Activated T-helper 2 cell treated with anti-CD3 and anti-CD28 coated beads, Interferon-gamma antibody, Interleukin-2, Interleukin-4, amounts not matched to agents 10 μg/mL and 5 μg/mL and 100 μg/mL, durations not matched to agents 14 hours and 24 hours and 36 hours (primary cell): ENCODE measurements at regions not wholly inside any gene's neighbourhood (a gene's known extent, or its start where the extent isn't known, plus 50 kb on each side); places are given as distances from the start of the nearest gene placed in this dataset.

ENCODE experiments used
- DNase-seq: peaks from one replicate; pipeline ENCODE4 v3.0.0; 2021; ENCODE audit warnings: low spot score
- H3K27ac Mint-ChIP-seq: one replicate; pipeline ENCODE4 v1.8.0; 2021; ENCODE audit warnings: mixed read lengths
- H3K27me3 Mint-ChIP-seq: one replicate; pipeline ENCODE4 v1.8.0; 2021; ENCODE audit warnings: low read depth, mixed read lengths
- H3K36me3 Mint-ChIP-seq: one replicate; pipeline ENCODE4 v1.8.0; 2021; ENCODE audit warnings: low read depth, mixed read lengths
- H3K4me1 Mint-ChIP-seq: one replicate; pipeline ENCODE4 v1.8.0; 2021; ENCODE audit warnings: low read depth, mixed read lengths
- H3K4me3 Mint-ChIP-seq: one replicate; pipeline ENCODE4 v1.8.0; 2021; ENCODE audit warnings: low read depth, mild to moderate bottlenecking, moderate library complexity, mixed read lengths
- H3K9me3 Mint-ChIP-seq: one replicate; pipeline ENCODE4 v1.8.0; 2021; ENCODE audit warnings: mixed read lengths
- intact Hi-C: fragments of 100-400 bp; cut with micrococcal nuclease; formaldehyde crosslinking; loops from one replicate; pipeline ENCODE4 v1.15.1; 2023

- intact Hi-C loops: no loop called here
- H3K4me3 Mint-ChIP-seq: no peak overlapping the region
- no peak for DNase-seq
- no peak overlapping the region for H3K27ac Mint-ChIP-seq
- H3K36me3 Mint-ChIP-seq: no peaks in the 10 kb centered on the region
- H3K4me1 Mint-ChIP-seq: no peaks in the 10 kb centered on the region
- H3K27me3 Mint-ChIP-seq: no peaks in the 10 kb centered on the region
- no peaks in the 10 kb centered on the region for H3K9me3 Mint-ChIP-seq
These were observed 160.1 kb upstream of the STAC start for GRCh38 chr3:36220173-36220572.

- Mint-ChIP-seq H3K36me3 (no peaks in the 10 kb centered on the region), H3K4me1 (no peaks in the 10 kb centered on the region), H3K27ac (no peak overlapping the region), H3K4me3 (no peak overlapping the region), H3K9me3 (no peaks in the 10 kb centered on the region), H3K27me3 (no peaks in the 10 kb centered on the region)
- no peak for DNase-seq
- intact Hi-C loops: no loop called here
These were observed 158.3 kb upstream of the STAC start for GRCh38 chr3:36221975-36222374.

GRCh38 chr3:36227980-36228379 is 152.3 kb upstream of the STAC start:
- no peaks in the 10 kb centered on the region for H3K27me3 Mint-ChIP-seq
- H3K36me3 Mint-ChIP-seq: no peaks in the 10 kb centered on the region
- H3K9me3 Mint-ChIP-seq: no peaks in the 10 kb centered on the region
- intact Hi-C loops: no loop called here
- H3K4me3 Mint-ChIP-seq: no peak overlapping the region
- no peak for DNase-seq
- H3K27ac Mint-ChIP-seq: no peak overlapping the region
- no peaks in the 10 kb centered on the region for H3K4me1 Mint-ChIP-seq

GRCh38 chr3:36229496-36229895 is 150.8 kb upstream of the STAC start:
- Mint-ChIP-seq H3K9me3 (peaks cover under 1% of the 10 kb centered on the region), H3K27ac (no peak overlapping the region), H3K4me1 (no peaks in the 10 kb centered on the region), H3K36me3 (no peaks in the 10 kb centered on the region), H3K4me3 (no peak overlapping the region), H3K27me3 (no peaks in the 10 kb centered on the region)
- no peak for DNase-seq
- intact Hi-C loops: no loop called here

- intact Hi-C loops: no loop called here
- H3K4me3 Mint-ChIP-seq: no peak overlapping the region
- no peaks in the 10 kb centered on the region for H3K36me3 Mint-ChIP-seq
- no peak overlapping the region for H3K27ac Mint-ChIP-seq
- H3K4me1 Mint-ChIP-seq: no peaks in the 10 kb centered on the region
- no peaks in the 10 kb centered on the region for H3K27me3 Mint-ChIP-seq
- no peak for DNase-seq
- peaks cover 14% of the 10 kb centered on the region for H3K9me3 Mint-ChIP-seq
These were observed 147.4 kb upstream of the STAC start for GRCh38 chr3:36232797-36233489.

- intact Hi-C loops: no loop called here
- no peaks in the 10 kb centered on the region for H3K4me1 Mint-ChIP-seq
- H3K4me3 Mint-ChIP-seq: no peak overlapping the region
- H3K27me3 Mint-ChIP-seq: no peaks in the 10 kb centered on the region
- DNase-seq: no peak
- H3K27ac Mint-ChIP-seq: no peak overlapping the region
- H3K36me3 Mint-ChIP-seq: no peaks in the 10 kb centered on the region
- H3K9me3 Mint-ChIP-seq: no peaks in the 10 kb centered on the region
These were observed 135.6 kb upstream of the STAC start for GRCh38 chr3:36244728-36245127.

DNA sequence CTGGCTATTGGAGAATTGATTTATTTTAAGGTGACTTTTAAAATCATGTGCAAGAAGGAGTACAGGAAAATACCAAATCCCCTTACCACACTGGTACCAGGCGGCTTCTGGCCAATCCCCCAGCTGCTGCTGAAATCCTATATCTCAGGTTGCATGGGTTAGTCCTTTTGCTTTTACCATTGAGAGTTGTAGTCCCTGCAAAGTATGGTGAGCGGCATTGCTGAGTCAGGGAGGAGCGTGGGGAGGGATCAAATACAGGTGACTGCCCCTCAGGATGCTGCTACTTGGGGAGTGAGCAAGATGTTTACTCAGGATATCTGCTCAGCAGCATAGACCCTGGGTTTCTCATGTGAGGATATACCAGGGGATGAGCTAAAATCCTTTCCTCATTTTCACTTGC is 131.9 kb upstream of the STAC start:
- no peak overlapping the region for H3K27ac Mint-ChIP-seq
- H3K36me3 Mint-ChIP-seq: no peaks in the 10 kb centered on the region
- H3K9me3 Mint-ChIP-seq: peaks cover 16% of the 10 kb centered on the region
- no peak for DNase-seq
- H3K4me1 Mint-ChIP-seq: no peaks in the 10 kb centered on the region
- no peak overlapping the region for H3K4me3 Mint-ChIP-seq
- no peaks in the 10 kb centered on the region for H3K27me3 Mint-ChIP-seq
- intact Hi-C loops: no loop called here

GRCh38 chr3:36250191-36250590 is 130.1 kb upstream of the STAC start:
- intact Hi-C loops: no loop called here
- Mint-ChIP-seq H3K27ac (no peak overlapping the region), H3K9me3 (peaks cover 16% of the 10 kb centered on the region), H3K27me3 (no peaks in the 10 kb centered on the region), H3K4me1 (no peaks in the 10 kb centered on the region), H3K36me3 (no peaks in the 10 kb centered on the region), H3K4me3 (no peak overlapping the region)
- no peak for DNase-seq

GRCh38 chr3:36257158-36257852 is 123.0 kb upstream of the STAC start:
- H3K9me3 Mint-ChIP-seq: peaks cover 8% of the 10 kb centered on the region
- no peak for DNase-seq
- intact Hi-C loops: no loop called here
- H3K4me1 Mint-ChIP-seq: no peaks in the 10 kb centered on the region
- H3K27me3 Mint-ChIP-seq: no peaks in the 10 kb centered on the region
- H3K36me3 Mint-ChIP-seq: no peaks in the 10 kb centered on the region
- no peak overlapping the region for H3K27ac Mint-ChIP-seq
- no peak overlapping the region for H3K4me3 Mint-ChIP-seq

DNA sequence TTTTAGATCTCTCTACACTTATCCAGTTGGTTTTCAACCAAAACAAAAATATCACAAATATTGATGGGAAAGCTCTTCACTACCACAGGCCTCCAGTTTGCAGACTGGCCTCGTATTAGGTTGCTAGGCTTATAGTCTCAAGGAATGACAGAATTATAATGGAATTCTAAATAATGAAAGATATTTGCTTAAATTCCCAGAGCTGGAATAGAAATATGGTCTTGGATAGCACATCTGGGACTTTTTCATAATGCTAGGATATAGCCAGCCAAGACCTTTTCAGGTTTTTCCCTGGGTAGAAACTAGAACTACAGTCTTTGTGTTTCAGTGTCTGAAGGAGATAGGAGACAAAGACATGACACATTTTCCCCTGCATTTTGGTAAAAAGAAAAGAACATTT is 121.9 kb upstream of the STAC start:
- H3K36me3 Mint-ChIP-seq: no peaks in the 10 kb centered on the region
- no peaks in the 10 kb centered on the region for H3K9me3 Mint-ChIP-seq

GRCh38 chr3:36259580-36259979 is 120.7 kb upstream of the STAC start:
- Mint-ChIP-seq H3K4me1 (no peaks in the 10 kb centered on the region), H3K27me3 (no peaks in the 10 kb centered on the region), H3K36me3 (no peaks in the 10 kb centered on the region), H3K4me3 (no peak overlapping the region), H3K9me3 (no peaks in the 10 kb centered on the region), H3K27ac (no peak overlapping the region)
- no peak for DNase-seq
- intact Hi-C loops: no loop called here

More for the DNA sequence above, 121.9 kb upstream of the STAC start:
- intact Hi-C loops: no loop called here
- H3K4me1 Mint-ChIP-seq: no peaks in the 10 kb centered on the region
- no peak overlapping the region for H3K27ac Mint-ChIP-seq
- H3K4me3 Mint-ChIP-seq: no peak overlapping the region
- no peaks in the 10 kb centered on the region for H3K27me3 Mint-ChIP-seq
- DNase-seq: no peak

DNA sequence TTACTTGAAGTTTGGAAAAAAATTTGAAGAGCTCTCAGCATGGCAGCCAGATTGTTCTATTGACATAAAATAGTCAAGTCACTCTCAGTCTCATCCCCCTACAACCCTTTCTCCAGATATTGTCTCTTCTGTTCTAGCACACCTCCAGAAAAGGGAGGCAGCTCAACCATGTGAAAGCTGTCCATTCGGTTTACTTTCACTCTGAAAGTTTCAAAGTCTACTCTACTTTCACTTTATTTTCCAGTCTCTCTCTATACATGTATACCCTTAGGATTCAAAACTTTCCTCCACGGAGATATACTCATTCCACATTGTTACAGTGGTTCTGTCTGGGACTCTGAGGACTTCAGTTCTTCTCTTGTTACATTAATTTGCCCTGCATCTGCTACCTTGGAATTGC is 111.0 kb upstream of the STAC start:
- Mint-ChIP-seq H3K4me3 (no peak overlapping the region), H3K9me3 (peaks cover 4% of the 10 kb centered on the region), H3K27me3 (no peaks in the 10 kb centered on the region), H3K36me3 (no peaks in the 10 kb centered on the region), H3K4me1 (no peaks in the 10 kb centered on the region), H3K27ac (no peak overlapping the region)
- no peak for DNase-seq
- intact Hi-C loops: no loop called here

GRCh38 chr3:36282766-36283165 is 97.5 kb upstream of the STAC start:
- DNase-seq: no peak
- Mint-ChIP-seq H3K27ac (no peak overlapping the region), H3K36me3 (no peaks in the 10 kb centered on the region), H3K4me3 (no peak overlapping the region), H3K4me1 (no peaks in the 10 kb centered on the region), H3K27me3 (no peaks in the 10 kb centered on the region), H3K9me3 (no peaks in the 10 kb centered on the region)
- intact Hi-C loops: no loop called here
